ENCODE measurements at regions not wholly inside any gene's neighbourhood (a gene's known extent, or its start where the extent isn't known, plus 50 kb on each side); places are given as distances from the start of the nearest gene placed in this dataset.
"Not testable (repeated sequence)": the region's sequence is repeated elsewhere in the genome, so short reads cannot be mapped to it uniquely, and the experiment has no call there.

DNA sequence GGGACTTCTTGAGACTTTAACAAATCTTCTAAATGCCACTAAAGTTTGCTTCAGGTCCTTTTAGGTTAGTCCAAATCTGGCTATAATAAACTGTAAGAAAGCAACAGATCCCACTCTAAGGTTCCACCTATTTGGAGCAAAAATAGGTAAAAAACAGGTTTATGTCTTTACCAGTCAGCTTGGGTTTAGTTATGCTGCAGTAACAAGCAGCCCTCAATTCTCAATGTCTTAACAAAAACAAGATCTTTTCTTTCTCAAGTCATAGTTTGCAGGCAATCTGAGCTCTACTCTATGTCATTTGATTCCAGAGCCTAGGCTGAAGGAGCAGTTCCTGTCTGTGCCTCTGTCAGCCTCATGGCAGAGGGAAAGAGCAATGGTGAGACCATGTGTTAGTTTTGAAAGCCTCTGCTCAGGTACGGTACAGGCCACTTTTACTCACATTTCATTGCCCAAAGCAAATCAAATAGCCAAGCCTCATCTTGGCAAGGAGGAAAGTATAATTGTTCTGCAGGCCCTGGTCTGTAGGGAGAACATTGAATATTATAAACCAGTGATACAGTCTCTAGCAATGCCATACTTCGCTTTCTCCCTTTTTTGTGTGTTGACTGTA, 108.6 kb downstream of the CD83 start:
- Mint-ChIP-seq H3K27ac (no peak overlapping the region), H3K4me1 (peaks cover 2% of the 10 kb centered on the region), H3K27me3 (peaks cover 4% of the 10 kb centered on the region), H3K36me3 (no peaks in the 10 kb centered on the region), H3K4me3 (no peak overlapping the region), H3K9me3 (peaks cover 6% of the 10 kb centered on the region)
- DNase-seq = no peak
- CTCF ChIA-PET = no interaction called here

- CTCF ChIA-PET = interaction anchor here (0.6 to 2.0 kb wide), 4 partner anchors 12 to 572 kb away, joined by 3 to 8 read pairs (median 4); no protein-coding TSS in a partner anchor
- Mint-ChIP-seq H3K27me3 (peaks cover 4% of the 10 kb centered on the region), H3K36me3 (no peaks in the 10 kb centered on the region), H3K4me1 (peaks cover 6% of the 10 kb centered on the region), H3K4me3 (no peak overlapping the region), H3K9me3 (peaks cover 6% of the 10 kb centered on the region), H3K27ac (no peak overlapping the region)
- no peak for DNase-seq
Observed at GRCh38 chr6:14228571-14228970, 111.0 kb downstream of the CD83 start.

GRCh38 chr6:14231071-14231483, 113.5 kb downstream of the CD83 start:
- CTCF ChIA-PET = no interaction called here
- DNase-seq = no peak
- peaks cover 5% of the 10 kb centered on the region for H3K9me3 Mint-ChIP-seq
- H3K27ac Mint-ChIP-seq = no peak overlapping the region
- H3K4me1 Mint-ChIP-seq = peaks cover 6% of the 10 kb centered on the region
- no peaks in the 10 kb centered on the region for H3K36me3 Mint-ChIP-seq
- H3K27me3 Mint-ChIP-seq = no peaks in the 10 kb centered on the region
- no peak overlapping the region for H3K4me3 Mint-ChIP-seq

- H3K27ac Mint-ChIP-seq = no peak overlapping the region
- H3K36me3 Mint-ChIP-seq = no peaks in the 10 kb centered on the region
- CTCF ChIA-PET = no interaction called here
- H3K27me3 Mint-ChIP-seq = no peaks in the 10 kb centered on the region
- H3K4me1 Mint-ChIP-seq = peaks cover 6% of the 10 kb centered on the region
- H3K4me3 Mint-ChIP-seq = no peak overlapping the region
- H3K9me3 Mint-ChIP-seq = no peaks in the 10 kb centered on the region
- no peak for DNase-seq
Observed at GRCh38 chr6:14231501-14232280, 114.1 kb downstream of the CD83 start.

- no peaks in the 10 kb centered on the region for H3K27me3 Mint-ChIP-seq
- no peaks in the 10 kb centered on the region for H3K36me3 Mint-ChIP-seq
- H3K4me3 Mint-ChIP-seq = no peak overlapping the region
- H3K27ac Mint-ChIP-seq = no peak overlapping the region
- no peak for DNase-seq
- H3K4me1 Mint-ChIP-seq = peaks cover 6% of the 10 kb centered on the region
- CTCF ChIA-PET = no interaction called here
- H3K9me3 Mint-ChIP-seq = no peaks in the 10 kb centered on the region
Observed at GRCh38 chr6:14232889-14233288, 115.3 kb downstream of the CD83 start.

DNA sequence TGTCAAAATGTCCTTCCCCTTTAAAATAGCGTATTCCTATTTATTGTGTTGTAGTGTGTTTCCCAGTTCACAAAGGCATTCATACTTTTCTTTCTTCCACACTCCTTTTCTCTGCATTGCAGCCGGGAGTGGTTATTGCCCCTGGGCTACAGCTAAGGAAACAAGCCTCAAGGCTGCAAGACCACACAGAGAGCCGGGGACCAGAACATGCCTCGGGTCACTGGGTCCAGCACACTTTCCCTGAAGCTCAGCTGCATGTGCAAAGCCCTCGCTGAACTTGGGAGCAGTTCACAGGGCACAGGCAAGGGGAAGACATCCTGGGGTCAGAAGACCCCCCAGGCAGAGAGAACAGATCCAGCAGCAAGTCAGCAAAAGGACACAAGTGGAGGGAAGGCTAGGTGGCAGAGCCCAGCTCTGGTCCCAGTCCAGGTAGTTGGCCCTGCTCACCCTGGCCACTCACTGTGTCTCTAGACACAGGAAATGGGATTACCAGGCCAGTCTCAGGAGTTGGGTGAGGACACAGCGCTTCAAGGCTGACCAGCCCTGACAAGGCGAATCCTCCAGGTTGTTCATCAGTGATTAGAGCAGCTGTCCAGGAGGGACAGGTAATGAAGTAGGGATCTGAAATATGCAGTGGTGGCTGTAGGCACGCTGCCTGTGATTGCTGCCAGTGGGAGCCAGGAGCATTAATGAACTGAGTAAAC, 118.2 kb downstream of the CD83 start:
- Mint-ChIP-seq H3K4me1 (peaks cover 4% of the 10 kb centered on the region), H3K36me3 (no peaks in the 10 kb centered on the region), H3K27ac (no peak overlapping the region), H3K9me3 (no peaks in the 10 kb centered on the region), H3K27me3 (no peaks in the 10 kb centered on the region), H3K4me3 (no peak overlapping the region)
- CTCF ChIA-PET = no interaction called here
- no peak for DNase-seq

GRCh38 chr6:14239097-14239496, 121.5 kb downstream of the CD83 start:
- Mint-ChIP-seq H3K27ac (no peak overlapping the region), H3K4me3 (no peak overlapping the region), H3K27me3 (no peaks in the 10 kb centered on the region), H3K4me1 (peaks cover 7% of the 10 kb centered on the region), H3K36me3 (no peaks in the 10 kb centered on the region), H3K9me3 (peaks cover 3% of the 10 kb centered on the region)
- no peak for DNase-seq
- CTCF ChIA-PET = no interaction called here

GRCh38 chr6:14240411-14241166, 123.0 kb downstream of the CD83 start:
- H3K4me3 Mint-ChIP-seq = no peak overlapping the region
- no peak overlapping the region for H3K27ac Mint-ChIP-seq
- no peaks in the 10 kb centered on the region for H3K36me3 Mint-ChIP-seq

GRCh38 chr6:14241255-14242070, 123.9 kb downstream of the CD83 start:
- no peak for DNase-seq
- H3K36me3 Mint-ChIP-seq = no peaks in the 10 kb centered on the region
- H3K4me1 Mint-ChIP-seq = peaks cover 7% of the 10 kb centered on the region
- H3K9me3 Mint-ChIP-seq = peaks cover 3% of the 10 kb centered on the region
- no peaks in the 10 kb centered on the region for H3K27me3 Mint-ChIP-seq
- H3K4me3 Mint-ChIP-seq = no peak overlapping the region
- no peak overlapping the region for H3K27ac Mint-ChIP-seq
- CTCF ChIA-PET = no interaction called here

More at GRCh38 chr6:14240411-14241166, 123.0 kb downstream of the CD83 start:
- CTCF ChIA-PET = no interaction called here
- H3K4me1 Mint-ChIP-seq = peaks cover 7% of the 10 kb centered on the region
- peaks cover 3% of the 10 kb centered on the region for H3K9me3 Mint-ChIP-seq
- no peak for DNase-seq
- H3K27me3 Mint-ChIP-seq = no peaks in the 10 kb centered on the region

DNA sequence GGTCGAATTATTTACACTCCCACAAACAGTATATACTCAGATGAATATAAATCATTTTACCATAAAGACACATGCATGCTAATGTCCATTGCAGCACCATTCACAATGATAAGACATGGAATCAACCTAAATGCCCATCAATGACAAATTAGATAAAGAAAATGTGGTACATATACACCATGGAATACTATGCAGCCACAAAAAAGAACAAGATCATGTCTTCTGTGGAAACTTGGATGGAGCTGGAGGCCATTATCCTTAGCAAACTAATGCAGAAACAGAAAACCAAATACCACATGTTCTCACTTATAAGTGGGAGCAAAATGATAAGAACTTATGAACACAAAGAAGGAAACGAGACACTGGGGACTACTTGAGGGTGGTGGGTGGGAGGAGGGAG, 125.3 kb downstream of the CD83 start:
- DNase-seq, CTCF ChIA-PET, H3K27me3 Mint-ChIP-seq, H3K9me3 Mint-ChIP-seq, H3K36me3 Mint-ChIP-seq, H3K4me1 Mint-ChIP-seq, H3K4me3 Mint-ChIP-seq, H3K27ac Mint-ChIP-seq: not testable (repeated sequence)

GRCh38 chr6:14243597-14243996, 126.0 kb downstream of the CD83 start:
- no peak for DNase-seq
- H3K9me3 Mint-ChIP-seq = peaks cover 3% of the 10 kb centered on the region
- H3K4me3 Mint-ChIP-seq = no peak overlapping the region
- CTCF ChIA-PET = no interaction called here
- no peak overlapping the region for H3K27ac Mint-ChIP-seq
- peaks cover 7% of the 10 kb centered on the region for H3K4me1 Mint-ChIP-seq
- no peaks in the 10 kb centered on the region for H3K36me3 Mint-ChIP-seq
- H3K27me3 Mint-ChIP-seq = no peaks in the 10 kb centered on the region

DNA sequence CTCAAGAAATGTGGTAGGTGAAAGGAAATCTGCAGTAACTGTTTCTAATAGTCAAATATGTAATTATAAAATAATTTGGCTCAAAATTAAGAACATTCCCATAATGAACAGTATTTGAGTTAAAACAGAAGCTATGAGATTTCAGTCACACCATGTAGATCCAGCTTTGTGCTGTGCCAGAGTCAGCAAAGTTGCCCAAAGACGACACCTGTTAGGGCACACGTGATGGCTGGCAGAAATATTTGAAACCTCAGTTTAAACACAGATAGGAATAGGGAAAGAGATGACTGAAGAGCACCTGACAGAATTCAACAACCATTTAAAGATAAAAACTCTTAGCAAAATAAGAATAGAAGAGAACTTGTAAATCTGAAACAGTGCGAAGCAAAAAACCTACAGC, 129.3 kb downstream of the CD83 start:
- DNase-seq = no peak
- Mint-ChIP-seq H3K4me3 (no peak overlapping the region), H3K4me1 (no peaks in the 10 kb centered on the region), H3K27ac (no peak overlapping the region), H3K9me3 (peaks cover 3% of the 10 kb centered on the region), H3K27me3 (peaks cover 8% of the 10 kb centered on the region), H3K36me3 (no peaks in the 10 kb centered on the region)
- CTCF ChIA-PET = no interaction called here

- H3K27ac Mint-ChIP-seq = no peak overlapping the region
- H3K4me3 Mint-ChIP-seq = no peak overlapping the region
- no peaks in the 10 kb centered on the region for H3K36me3 Mint-ChIP-seq
- peaks cover 7% of the 10 kb centered on the region for H3K4me1 Mint-ChIP-seq
- CTCF ChIA-PET = no interaction called here
- DNase-seq = no peak
- no peaks in the 10 kb centered on the region for H3K9me3 Mint-ChIP-seq
- peaks cover 8% of the 10 kb centered on the region for H3K27me3 Mint-ChIP-seq
Observed at GRCh38 chr6:14250573-14250972, 133.0 kb downstream of the CD83 start.

All from activated naive CD4-positive, alpha-beta T cell treated with anti-CD3 and anti-CD28 coated beads, Interleukin-2, amount 10 ng/mL, durations not matched to agents 7 days and 5 days (primary cell).